Lung microvascular endothelial cell (primary cell): ENCODE measurements at regions not wholly inside any gene's neighbourhood (a gene's known extent, or its start where the extent isn't known, plus 50 kb on each side); places are given as distances from the start of the nearest gene placed in this dataset.

Experiments used
- DNase-seq, 2 donors: peaks; one replicate each; pipeline versions ENCODE4 v3.0.0 to v3.0.0-alpha.2; 2010; ENCODE audit warnings: low read depth in 2 of 2

GRCh38 chr6:153645326-153645725, 393.7 kb upstream of the OPRM1 start:
- DNase-seq, result no peak

DNA sequence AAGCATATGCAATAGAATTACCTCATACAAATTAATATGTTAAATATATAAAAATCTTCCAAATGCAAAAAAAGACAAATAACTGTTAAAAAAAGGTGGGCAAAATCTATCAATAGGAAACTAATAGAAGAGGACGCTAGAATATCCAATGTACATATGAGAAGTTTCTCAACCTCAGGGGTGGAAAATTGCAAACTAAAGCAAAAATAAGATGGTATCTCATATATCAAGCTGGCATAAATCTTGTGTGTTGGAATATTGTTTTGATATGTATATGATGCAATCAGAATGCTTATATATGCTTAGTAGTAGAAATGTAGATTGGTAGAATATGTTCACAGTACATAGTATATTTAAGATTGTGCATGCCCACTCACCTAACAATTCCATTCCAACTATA, 395.0 kb upstream of the OPRM1 start:
- no peak for DNase-seq

- DNase-seq, result no peak
Observed at GRCh38 chr6:153634416-153634815, 404.6 kb upstream of the OPRM1 start.

DNA sequence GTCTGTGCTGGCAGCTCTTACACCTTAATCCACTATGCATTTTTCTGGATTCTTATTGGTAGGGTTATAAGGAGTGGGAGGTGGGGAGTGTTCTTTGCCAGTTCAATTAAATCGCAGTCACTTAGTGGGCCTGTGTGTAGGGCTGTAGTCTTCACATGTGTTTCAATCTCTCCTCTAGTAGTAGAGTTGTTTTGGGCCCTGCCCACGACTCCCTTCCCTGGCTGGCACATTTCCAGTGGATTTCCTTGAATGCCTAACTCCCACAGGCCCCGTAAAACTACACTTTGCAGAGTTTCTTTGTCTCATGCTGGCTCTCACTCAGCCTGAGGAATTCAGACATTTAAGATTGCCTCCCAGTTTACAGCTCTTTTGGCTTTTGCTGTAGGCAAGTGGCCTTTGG, 414.0 kb upstream of the OPRM1 start:
- DNase-seq, result peak in 1 of 2 donors; percentile 1

GRCh38 chr6:153624528-153624927, 414.5 kb upstream of the OPRM1 start:
- peak in 1 of 2 donors; percentile 23 for DNase-seq

DNA sequence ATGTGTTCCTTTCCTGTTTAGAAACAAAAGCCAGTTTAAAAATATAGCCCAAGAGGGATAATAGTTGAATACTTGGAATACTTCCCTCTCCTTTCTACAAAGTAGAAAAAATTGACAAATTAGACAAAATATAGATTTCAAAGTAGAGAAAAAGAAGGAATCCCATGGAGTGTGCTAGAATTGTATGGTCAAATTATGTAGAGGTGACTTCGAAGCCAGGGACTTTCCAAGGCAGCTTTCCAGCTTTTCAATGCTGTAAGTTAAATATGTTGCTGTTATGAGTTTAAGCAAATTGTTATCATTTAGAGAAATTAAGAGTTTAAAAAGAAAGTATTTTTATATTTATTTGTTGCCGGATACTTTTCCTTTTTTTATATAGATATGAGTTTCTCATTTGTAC, 415.5 kb upstream of the OPRM1 start:
- no peak for DNase-seq

GRCh38 chr6:153621491-153621890, 417.5 kb upstream of the OPRM1 start:
- DNase-seq, result no peak

DNA sequence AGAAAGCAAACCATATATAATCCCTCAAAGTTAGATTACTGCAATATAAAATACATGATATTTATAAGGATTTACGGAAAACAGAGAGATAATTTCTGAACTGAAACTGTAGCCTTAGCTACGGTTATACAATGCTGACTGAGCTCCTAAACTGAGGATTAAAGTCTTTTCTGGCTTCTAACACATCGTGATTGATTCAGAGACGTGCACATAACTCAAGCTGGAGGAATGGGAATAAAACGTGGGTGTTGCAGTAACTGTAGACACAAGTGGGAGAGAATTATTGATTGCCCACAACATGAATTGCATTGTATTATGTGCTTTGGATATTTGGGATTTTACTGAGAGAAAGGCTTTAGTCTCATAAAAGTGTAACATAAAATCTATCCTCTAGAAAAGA, 418.0 kb upstream of the OPRM1 start:
- no peak for DNase-seq

- DNase-seq, result peak in 1 of 2 donors; percentile 0
Observed at GRCh38 chr6:153618371-153619322, 420.4 kb upstream of the OPRM1 start.

DNA sequence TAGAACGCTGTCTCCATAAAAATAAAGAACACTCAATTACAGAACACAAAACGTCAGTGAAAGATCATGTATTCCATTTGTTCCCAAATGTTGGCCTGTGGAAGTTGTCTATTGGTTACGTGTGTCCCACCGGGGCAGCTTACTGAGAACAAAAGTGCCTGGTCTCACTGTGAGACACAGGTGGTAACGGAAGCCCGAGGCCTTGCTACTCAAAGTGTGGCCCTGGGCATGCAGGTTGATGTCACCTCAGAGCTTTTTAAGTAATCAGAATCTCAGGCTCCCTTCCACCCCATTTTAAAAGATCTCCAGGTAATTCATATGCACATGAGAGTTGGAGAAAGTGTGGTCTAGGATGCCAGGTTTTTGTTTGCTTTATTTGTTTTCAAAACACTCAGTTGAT, 422.5 kb upstream of the OPRM1 start:
- DNase-seq, result no peak

DNA sequence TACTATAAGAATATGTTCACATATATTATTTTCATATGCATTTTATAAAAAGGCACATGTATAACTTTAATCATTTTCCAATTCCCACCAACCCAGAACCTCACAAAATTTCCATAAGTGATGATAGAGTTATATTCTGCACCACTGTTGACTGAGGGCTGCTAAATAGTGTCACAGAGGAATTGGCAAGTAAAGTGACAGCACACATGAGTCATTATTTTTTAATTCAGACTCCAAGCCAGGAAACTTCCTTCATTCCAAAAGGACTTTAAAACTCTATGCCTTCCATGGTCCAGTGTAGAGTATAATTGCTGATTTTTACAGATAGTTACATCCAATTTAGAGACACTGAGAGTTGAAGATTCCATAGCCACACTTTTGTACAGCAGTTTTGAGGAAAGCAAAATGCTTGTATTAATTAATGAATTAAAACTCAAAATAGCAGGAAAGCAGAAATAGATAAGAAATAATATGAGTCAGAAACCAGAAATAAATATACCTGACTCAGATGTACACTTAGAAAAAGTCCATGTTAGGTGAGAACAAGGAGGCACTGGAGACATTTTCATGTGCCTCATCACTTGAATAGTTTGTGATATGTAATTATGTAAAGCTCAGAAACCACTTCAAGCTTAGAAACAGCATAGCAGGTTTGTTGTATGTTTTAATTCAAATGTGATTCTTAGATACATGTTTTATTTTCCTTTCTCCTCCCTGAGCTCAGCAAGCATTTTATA, 425.2 kb upstream of the OPRM1 start:
- DNase-seq, result peak in 1 of 2 donors; percentile 42

DNA sequence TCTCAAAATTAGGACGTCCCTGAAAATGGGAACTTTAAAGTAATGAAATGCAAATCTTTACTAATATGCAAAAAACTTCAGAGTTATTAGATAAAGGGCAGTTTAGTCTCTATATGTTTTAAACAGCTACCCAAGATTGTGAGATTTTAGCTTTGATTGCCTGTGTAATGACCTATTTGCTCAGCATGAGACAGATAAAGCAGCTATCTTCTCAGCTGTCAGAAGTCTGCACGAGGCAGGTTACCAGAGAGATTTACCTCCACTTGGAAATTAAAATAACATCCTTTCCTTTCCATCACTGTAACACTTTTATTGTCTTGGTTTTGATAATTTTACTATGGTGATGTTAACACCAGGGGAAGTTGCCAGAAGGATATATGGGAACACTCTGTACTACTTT, 436.6 kb upstream of the OPRM1 start:
- no peak for DNase-seq

DNA sequence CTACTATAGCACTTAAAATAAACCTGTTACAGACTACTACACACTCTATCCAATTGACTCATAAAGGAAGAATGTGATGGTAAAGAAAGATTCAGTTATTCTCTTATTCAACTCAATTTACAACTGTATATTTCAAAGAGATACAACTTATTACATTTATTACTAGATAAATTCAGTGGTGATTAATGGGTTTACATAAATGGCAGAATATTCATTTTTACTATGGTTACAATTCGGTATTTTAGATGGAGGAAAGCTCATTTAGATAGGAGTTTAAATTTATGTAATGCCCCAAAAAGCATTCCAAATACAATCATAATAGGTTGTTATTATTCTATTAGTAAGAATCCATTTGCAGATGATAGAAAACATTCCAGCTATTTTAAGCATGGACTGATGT, 439.1 kb upstream of the OPRM1 start:
- DNase-seq, result no peak

DNA sequence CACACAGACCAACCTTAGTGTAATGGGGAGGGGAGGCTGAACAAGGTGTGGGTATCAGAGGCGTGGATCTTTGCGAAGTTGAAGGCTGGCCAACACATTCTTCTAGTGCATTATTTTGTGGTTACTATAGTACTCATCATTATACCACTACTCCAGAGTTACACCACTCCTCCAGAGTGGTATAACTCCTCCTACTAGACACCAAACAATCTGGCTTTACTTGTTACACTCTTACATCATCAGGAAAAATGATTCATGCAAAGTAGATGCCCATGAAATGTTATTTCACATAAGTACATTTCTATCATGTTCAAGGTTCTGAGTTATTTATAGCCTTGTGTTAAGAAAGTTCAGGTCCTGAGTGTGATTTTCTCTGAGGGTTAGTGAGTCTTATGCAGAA, 443.1 kb upstream of the OPRM1 start:
- DNase-seq, result no peak

DNA sequence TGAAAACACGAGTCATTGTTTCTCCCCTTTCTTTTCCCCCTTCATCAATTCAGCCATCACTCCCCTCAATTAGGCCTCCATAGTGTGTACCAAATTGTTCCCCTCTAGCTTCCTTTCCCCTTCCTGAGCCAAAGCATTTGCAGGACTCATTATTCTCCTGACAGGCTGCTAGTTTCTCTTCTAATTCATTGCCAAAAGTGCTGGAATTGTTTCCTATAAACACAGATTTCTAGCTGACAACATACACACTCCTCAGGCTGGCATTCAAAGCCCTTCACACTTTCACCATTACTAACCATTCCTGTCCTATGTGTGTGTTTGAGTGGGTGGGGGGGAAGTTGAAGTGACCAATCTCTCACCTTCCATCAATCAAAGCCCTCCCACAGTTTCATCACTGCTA, 444.2 kb upstream of the OPRM1 start:
- DNase-seq, result no peak

- DNase-seq, result no peak
Observed at GRCh38 chr6:153591159-153591558, 447.9 kb upstream of the OPRM1 start.

GRCh38 chr6:153590411-153590810, 448.6 kb upstream of the OPRM1 start:
- no peak for DNase-seq

DNA sequence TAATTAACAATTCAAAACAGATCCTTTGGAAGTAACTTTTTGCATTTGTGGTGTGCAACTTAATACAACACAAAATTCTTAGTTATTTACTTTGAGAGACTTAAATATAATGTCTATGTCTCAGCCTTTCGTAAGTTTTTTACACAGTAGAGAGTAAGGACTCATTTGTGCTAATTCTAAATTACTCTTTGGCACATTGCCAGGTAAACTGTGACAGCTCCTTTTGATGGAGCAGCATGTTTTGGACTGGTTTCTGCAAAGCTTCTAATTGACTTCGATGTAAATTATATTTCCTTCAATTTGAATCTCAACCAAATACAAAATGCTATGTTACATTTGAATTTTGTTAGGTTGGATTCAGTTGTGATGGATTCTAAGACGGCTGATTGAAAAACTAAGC, 450.7 kb upstream of the OPRM1 start:
- DNase-seq, result no peak

- no peak for DNase-seq
Observed at GRCh38 chr6:153583685-153584084, 452.6 kb upstream of the RGS17 start.

- DNase-seq, result no peak
Observed at GRCh38 chr6:153580776-153581175, 449.7 kb upstream of the RGS17 start.

DNA sequence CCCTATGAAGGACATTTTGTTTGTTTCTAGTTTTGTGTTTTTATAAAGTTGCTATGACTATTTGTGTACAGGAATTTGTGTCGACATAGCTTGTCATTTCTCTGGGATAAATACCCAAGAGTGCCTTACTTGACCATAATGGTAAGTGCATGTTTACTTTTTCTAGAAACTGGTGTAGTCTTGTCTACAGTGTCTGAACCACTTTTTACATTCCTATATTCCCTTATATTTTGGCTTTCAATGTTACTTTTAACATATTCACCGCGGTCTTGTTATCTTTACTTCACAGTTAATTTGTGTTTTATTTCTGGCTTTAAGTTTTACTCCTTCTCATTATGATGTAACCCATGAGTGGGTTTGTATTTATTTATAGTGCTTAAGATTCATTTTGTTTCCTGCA, 444.4 kb upstream of the RGS17 start:
- no peak for DNase-seq

DNA sequence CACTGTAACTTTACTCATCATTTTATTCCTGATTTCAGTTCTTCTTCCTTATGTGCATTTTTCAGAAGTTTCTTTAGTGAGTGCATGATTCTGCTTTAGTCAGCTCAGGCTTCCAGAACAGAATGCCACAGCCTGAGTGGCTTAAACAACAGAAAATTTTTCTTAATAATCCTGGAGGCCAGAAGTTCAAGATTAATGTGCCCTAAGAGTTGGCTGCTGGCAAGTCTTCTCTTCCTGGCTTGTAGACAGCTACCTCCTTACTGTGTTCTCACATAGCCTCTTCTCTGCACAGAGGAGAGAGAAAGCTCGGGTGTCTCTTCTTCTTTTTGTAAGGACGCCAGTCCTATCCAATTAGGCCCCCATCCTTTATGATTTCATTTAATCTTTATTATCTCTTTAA, 443.1 kb upstream of the RGS17 start:
- no peak for DNase-seq

GRCh38 chr6:153572371-153572770, 441.3 kb upstream of the RGS17 start:
- no peak for DNase-seq
